ENCODE measurements at regions not wholly inside any gene's neighbourhood (a gene's known extent, or its start where the extent isn't known, plus 50 kb on each side); places are given as distances from the start of the nearest gene placed in this dataset.

DNA sequence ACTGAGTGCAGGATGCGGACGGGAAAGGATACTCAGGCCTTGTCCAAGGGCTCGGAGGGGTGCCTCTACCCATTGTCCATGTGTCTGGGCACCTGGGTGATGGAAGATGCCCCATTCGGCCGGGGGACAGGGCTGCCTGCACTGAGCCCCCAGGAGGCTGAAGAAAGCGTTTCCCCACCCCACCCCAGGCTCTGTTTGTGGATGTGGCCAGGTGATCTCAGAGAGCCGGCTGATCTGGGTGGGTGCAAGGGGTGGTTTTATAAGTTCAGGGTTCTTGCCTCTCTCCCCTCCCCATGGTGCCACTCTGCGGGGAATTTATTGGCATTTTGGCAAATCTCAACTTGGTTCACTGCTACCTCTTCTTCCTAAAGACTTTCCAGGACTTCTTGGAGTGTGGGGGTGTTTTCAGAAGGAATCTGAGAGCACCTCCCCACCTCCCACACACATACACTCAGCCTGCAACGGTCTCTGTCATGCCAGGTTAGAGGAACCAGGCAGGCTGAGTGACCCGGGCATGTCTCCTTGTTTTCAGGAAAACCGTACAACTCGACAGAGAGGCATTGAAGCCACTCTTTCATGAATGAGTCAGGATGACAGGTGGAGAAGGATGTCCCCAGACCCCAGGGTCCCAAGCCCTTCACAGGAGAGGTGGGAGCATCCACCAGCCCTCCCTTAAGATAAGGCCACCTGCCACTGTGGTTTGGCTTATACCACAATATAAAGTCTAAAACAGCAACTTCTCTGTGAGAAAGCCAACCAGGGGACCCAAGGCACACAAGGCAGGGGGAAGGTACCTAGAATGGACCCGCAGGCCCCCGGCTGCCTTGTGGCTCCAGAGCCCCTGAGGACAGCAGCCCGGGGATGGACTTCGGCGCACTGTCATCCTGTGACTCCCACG lies 174.9 kb downstream of the ETS2 start:
- no peak for DNase-seq

DNA sequence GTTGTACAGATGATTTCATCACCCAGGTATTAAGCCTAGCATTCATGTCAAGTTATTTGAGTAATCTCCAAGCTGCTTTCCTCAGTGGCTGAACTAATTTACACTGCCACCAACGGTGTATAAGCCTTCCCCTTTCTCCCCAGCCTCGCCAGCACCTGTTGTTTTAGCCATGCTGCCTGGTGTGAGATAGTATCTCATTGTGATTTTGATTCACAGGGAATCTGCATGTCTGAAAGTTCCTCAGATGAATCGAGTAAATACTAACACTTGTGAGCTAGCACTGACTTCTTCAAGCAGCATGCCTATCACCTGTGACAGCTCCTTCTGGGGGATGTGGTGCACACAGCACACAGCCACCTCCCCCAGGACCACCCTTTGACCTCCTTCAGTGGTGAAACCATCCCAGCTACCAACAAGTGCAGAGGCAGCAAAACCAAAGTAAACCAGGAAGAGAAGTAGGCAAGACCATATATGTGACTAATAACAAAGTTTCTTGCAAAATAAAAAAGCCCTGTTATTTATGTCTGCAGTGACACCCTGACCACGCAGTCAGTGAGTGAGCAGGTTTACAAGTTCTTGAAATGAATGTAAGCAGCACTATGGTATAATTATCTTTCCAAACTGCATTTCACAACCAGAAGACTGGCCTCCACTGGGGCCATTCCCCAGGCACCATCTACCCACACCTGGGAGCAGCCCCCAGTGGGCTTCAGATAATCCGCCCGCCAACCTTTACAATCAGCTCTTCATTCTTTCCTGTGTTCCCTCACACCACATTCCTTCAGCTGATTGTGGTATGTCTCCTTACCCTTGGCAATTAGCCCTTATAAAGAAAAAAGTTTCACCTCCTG lies 173.8 kb downstream of the ETS2 start:
- peak; percentile 88 for DNase-seq

DNA sequence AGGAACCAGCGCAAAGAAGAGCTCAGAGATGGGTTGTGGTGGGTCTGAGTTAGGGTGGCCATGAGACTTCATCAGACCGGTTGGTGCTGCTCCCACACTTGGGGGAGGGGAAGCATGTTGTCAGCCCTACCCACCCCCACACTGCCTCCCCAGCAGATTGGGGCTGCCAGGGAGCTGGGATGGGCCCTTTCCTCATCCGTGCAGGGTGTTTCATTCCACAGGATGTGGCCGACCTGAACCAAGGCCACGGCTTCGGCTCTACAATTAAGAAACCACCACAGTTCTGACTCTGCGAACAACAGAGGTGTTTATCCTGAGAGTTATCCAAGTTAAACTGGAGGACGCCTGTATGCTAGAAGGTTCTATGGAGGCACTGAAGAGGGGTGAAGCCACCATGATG lies 171.2 kb downstream of the ETS2 start:
- no peak for DNase-seq

DNA sequence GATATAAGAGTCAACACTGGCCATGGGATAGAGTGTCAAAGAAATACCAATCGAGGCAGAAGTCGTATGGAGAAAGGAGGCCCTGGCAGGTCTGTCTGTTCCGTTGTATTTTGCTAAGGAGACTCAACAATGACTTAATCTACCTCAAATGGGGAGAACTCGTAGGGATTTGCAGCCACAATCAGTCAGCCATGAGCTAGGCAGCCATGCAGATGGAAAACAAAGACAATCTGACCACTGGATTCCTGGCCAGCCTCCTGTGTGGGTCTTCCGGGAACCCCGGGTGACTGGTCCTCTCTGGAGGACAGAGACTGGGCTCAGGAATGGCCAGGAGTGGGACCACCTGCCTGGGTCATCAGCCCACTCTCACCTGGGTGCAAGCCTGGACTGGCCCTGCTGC lies 167.8 kb downstream of the ETS2 start:
- DNase-seq = no peak

DNA sequence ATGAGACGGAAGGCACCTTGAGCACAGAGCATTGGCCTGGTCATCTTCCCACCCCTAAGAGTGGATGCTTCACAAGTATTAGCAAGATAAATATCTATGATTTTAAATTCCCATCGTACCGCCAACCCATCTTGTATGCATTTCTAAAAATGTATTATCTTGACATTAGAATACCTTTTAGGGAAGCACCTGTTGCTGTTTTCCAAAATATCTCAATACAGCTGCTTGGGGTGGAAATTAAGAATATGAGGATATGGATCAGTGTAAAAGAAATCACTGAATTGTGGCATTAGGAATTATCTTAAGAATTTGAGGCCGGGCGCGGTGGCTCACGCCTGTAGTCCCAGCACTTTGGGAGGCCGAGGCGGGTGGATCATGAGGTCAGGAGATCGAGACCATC lies 166.3 kb downstream of the ETS2 start:
- DNase-seq = no peak

DNA sequence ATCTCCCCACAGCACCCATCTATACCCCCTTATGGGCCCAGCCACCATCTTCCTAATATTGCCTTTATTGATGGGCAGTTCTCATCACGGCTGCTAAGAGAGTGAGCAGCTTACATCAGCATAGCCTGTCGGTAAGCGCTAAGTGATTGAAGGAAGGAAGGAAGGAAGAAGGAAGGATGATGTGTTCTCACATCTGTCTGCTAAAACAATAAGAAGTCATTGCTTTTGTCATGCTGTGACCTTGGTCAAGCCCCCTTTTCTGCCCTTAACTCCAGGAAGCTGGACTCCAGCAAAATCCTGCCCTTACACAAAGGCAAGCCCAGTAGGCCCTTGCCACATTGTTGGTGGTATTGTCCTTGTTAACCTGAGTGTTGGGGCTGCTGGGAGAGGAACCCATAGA lies 165.0 kb downstream of the ETS2 start:
- DNase-seq = no peak

DNA sequence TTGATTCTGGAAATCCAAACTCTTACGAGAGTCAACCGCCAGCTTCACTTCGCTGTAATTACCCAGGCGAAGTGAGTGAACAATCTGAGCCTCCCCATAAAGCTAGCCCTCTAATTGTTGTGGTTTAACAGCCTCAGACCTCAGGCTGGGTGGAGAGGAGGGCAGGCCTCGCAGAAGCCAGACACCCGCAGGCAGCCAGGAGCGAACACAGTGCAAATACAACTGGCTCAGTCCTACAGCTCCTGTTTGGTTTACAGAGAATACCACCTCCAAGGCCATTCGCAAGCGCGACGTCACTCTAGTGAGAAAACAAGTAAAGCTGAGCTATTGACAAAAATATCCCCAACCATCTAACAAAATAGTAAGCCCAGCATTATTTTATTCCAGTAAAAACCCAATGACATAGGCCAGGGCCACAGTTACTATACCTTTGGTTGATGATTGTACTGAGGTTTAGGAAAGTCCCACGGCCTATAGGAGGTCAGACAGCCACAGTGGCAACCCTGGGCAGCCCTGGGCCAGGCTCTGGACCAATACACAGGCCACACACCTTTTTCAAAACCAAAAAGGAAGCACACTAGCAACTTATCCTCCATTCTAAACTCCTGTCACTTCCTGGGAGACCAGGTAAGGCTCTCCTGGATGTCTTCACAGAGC lies 163.3 kb downstream of the ETS2 start:
- no peak for DNase-seq

DNA sequence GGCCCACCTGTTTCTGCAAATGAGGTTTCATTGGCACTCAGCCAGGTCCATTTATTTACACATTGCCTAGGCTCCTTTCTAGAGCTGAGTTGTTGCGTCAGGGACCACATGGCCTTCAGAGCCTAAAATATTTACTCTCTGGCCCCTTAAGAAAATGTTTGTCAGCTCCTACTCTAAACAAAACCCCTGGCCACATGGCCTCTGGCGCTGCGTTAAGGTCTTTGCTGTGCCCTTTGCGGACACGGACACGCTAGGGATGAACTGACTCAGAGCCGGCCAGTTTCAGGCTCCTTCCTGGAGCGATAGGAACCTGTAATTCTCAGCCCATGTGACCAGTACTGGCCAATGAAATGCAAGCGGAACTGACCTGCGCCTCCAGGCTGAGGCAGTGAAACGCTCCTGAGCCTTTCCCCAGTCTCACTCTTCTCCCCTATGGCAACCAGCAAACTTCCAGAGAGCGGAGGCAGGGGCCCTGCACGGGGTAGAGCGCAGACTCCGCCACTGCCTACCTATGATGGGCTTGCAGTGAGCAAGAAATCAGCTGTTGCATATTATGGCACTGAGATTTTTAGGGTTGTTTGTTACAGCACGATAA lies 160.3 kb downstream of the ETS2 start:
- DNase-seq = no peak

DNA sequence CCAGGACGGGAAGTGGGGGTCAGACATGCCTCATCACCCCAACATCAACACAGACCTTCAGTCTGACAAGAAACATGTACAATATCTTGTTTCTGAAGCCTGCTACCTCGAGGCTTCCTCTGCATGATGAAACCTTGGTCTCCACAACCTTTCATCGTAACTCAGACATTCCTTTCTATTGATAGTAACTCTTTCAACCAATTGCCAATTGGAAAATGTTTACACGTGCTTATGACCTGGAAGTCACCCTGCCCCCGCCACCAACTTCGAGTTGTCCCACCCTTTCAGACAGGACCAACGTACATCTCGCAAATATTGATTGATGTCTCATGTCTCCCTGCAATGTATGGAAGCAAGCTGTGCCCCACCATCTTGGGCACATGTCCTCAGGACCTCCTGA lies 159.5 kb downstream of the ETS2 start:
- DNase-seq = no peak

DNA sequence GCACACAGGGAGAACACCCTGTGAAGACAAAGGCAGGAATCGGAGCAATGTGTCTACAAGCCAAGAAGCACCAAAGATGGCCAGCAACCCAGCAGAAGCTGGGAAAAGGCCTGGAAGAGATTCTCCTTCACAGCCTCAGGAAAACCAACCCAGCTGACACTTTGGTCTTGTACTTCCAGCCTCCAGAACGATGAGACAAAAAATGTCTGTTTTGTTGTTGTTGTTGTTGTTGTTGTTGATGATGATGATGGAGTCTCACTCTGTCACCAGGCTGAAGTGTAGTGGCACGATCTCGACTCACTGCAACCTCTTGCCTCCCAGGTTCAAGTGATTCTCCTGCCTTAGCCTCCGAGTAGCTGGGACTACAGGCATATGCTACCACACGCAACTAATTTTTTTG lies 157.3 kb downstream of the ETS2 start:
- DNase-seq = no peak

DNA sequence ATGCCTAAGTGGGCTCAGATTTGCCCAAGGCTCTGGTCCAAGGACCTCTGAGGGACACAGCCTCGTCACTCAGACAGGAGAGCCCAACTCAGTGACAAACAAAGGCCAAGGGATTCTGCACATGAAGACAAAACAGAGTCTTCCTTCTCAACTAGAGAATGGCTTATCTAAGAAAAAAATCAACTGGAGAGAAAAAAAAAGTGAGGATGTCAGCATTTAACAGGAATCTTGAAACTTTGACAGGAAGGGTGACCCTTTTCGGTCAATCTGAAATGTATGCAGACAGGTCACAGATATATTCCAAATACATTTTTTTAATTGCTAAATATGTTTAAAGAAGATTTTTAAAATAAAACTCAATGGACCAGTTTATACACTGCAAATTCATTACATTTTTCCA lies 154.5 kb downstream of the ETS2 start:
- DNase-seq = no peak

DNA sequence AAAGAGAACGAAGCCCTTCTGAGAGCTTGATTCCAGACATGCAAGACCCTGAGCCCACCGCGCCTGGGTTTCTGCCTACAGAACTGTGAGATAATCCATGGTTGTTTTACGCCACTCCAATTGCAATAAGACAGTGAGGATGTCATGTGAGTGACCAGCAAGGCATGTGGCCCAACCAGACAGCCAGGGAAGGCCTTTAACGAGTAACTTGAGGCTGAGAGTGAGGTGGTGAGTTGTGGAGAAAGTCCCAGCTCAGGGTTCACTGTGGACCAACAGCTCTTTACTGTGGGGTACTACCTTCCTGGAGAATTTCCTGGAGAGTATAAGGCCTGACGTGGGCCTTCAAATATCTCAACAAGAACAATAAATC lies 153.9 kb downstream of the ETS2 start:
- DNase-seq = peak; percentile 64

DNA sequence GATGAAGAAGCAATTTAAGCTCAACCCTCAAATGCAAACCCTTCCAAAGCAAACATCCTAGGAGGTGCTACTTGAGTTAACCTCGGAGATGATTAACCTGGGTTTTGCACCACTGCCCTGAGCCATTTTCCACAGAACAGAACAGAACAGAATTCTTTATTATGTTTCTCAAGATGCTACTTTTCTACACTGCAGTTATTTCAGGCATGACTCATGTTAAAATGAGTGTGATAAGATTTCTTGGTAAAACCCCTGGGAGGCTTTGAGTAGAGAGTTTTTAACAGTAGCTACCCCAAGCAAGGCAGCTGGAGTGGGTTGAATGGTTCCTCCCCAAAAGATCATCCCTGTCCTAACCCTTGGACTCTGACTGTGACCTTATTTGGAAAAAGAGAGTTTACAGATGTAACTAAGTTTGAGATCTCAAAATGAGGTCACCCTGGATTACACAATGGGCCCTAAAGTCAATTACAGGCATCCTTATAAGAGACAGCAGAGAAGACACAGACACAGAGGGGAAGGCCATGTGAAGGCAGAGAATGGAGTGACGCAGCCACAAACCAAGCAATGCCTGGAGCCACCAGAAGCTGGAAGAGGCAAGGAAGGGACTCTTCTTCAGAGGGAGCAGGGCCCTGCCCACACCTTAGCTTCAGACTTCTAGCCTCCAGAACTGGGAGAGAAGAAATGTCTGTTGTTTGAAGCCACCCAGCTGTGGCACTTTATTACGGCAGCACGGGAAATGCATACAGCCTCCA lies 153.4 kb downstream of the ETS2 start:
- DNase-seq = peak; percentile 98

DNA sequence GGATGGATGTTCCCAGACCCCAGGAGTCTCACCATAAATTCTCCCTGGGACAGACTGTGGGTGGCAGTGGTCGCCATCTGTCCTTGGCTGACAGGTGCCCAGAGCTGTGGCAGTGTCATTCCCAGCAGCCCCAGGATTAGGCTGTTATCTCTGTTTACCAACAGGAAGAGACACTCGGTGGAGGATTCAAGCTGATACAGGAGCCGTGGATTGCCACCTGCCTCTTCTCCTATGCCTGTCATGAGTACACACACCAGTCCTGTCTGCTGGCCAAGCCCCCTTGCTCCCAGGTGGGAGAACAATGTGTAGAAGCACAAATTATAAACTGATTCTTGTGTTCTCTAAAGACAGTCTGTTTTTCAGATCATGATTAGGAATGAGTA lies 152.6 kb downstream of the ETS2 start:
- no peak for DNase-seq

DNA sequence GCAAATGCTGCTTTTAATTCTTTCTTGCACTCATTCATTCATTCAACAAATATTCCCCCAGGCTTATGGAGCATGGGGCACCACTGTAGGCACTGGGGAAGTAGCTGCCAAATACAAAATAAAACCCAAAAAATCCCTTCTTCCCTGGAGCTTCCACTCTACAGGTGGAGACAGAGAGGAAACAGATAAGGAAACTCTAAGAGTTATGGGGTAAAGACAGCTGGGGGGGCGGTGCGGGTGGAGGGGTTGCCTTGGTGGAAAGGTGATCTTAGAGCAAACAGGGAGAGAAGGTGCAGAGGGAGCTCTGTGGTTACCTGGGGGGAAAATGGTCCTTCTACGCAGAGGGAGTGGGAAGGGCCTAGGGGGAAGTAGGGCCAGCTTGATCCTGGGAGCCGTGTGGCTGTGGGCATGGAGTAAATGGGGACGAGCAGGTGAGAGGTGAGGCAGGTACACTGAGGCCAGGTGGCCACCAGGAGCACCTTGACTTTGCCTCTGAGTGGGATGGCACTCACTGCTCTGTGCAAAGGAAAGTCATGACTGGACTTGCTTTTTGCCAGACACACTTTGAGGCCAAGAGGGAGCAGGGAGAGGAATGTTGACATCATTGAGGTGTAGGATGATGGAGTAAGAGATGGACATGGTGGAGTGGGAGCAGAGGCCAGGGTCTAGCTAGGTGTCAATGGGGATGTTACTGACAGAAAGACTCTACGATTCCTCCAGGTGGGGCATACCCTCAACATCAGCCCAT lies 152.0 kb downstream of the ETS2 start:
- no peak for DNase-seq

DNA sequence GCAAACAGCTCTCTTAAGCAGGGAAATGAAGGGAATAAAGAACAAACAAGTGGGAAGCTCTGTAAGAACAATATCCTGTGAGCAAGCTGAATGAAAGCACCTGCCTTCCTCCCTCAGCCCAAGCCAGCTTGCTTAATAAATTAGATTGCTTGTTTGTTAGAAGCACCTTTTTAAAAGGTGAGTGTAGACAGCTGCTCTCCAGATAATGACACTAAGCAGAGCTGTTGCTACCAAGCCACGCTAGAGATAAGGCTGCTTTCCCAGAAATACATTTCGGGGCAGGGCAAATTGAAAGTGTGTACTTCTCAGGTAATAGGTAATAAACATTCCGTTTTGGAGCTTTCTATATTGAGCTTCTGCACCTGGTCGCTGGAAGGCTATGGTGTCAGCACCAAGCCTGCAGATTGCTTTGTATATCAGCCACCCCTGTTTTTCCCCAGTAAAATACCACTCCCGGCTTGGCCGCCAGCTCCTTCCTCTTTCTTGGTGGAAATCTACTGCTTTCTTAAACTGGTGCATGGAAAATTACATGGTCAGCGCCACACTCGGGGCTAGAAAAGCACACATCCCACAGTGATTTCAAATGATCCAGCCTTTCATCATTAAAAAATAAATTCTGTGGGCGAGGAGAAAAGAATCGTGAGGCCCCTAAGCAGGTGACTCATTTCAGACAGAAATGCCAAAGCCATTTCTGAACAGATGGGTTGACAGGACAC lies 151.3 kb downstream of the ETS2 start:
- DNase-seq = peak; percentile 93

DNA sequence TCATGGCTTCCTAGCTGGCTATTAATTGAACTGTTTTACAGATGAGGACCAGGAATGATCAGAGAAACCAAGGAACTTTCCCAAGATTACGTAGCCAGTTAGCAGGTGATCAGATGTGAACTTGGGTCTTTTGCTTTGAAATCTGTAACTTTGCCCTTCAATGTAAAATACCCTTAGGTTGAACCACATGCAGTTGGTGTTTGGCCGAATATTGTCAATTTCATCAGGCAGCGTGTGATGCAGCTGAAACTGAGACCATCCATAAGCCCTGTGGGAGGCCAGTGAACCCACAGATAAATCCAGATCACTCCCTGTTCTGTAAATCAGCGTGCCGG lies 150.8 kb downstream of the ETS2 start:
- DNase-seq = peak; percentile 23

DNA sequence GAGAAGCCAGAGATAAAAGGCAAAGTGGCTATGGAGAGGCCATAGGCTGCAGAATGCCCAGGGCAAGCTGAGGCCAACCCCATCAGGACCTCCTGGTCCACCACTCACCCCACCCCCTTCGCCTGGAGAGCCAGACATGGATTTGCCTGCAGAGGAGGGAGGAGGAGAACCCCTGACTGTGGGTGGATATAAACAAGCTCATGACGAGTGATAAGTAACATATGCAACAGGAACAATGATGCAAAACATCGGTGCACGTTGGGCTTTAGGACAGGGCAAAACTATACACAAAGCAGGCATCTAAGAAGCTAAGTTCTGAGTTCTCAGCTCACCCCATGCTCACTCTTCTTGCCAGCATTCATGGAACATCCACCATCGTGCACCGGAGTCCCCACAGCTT lies 150.3 kb downstream of the ETS2 start:
- DNase-seq = peak; percentile 43

DNA sequence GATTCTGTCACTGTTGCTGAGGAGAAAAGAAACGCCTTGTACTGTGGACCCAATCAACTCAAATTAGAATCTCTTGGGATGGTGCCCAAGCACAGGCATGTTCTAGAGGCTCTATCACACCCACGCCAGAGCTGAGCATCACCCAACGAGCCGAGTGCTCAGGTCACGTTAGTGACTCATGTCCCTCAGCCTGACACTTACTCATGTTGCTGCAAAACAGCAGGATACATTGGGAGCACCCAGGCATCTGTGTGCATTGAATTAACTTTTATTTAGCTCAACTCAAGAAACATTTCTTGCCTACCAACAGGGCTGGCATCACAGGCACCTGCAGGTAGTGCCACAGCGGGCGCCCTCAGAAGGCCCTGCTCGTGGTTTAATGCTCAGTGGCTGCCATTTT lies 149.8 kb downstream of the ETS2 start:
- peak; percentile 76 for DNase-seq

DNA sequence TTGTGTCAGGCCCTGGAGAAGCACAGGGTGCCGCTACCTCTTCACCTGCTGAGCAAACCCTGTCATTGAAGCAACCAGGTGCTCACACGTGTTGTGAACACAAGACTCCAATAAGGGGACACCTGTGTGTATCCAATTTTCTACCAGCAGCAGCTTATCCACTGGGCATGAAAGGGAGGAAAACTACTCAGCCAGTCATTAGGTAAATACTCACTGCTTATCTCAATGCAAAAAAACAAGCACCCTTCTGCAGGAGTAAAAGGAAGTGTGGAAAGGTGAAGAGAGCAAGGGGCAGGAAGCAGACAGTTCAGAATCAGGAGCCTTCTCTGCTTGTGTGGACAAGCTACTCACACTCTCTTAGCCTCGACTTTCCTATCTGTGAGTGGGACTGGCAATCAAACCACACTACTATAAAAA lies 148.9 kb downstream of the ETS2 start:
- no peak for DNase-seq

DNA sequence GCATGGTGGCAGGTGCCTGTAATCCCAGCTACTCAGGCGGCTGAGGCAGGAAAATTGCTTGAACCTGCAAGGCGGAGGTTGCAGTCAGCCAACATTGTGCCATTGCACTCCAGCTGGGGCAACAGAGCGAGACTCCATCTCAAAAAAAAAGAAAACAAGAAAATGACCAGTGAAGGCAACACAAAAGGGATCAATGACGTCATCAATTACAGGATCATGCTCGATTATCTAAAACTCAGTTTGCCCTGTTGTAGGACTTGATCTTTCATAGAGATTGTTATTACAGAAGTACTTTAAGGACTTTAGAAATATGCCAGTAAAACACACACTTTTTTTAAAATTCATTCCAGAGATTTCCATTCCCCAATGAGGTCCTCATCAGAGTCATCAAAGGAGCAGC lies 147.8 kb downstream of the ETS2 start:
- no peak for DNase-seq

Data from inflammatory macrophage treated with lipopolysaccharide for 4 hours (primary cell).